Liver (tissue), 3 donors: ENCODE measurements at regions not wholly inside any gene's neighbourhood (a gene's known extent, or its start where the extent isn't known, plus 50 kb on each side); places are given as distances from the start of the nearest gene placed in this dataset.

Source experiments
- CTCF ChIP-seq: fragments of 150-350 bp; IDR thresholded peaks from 2 replicates; pipeline ENCODE4 v1.5.1; 2017; ENCODE audit warnings: improper control_type of control experiment, low read depth, low read length; ENCODE audit not compliant: missing input control
- NR2F2 ChIP-seq: IDR thresholded peaks from 2 replicates; pipeline ENCODE4 v1.6.1; 2016; ENCODE audit warnings: antibody characterized with exemption
- RAD21 ChIP-seq, 2 donors: IDR thresholded peaks; 2 replicates each; pipeline ENCODE4 v1.6.1; 2016; ENCODE audit warnings: antibody characterized with exemption in 2 of 2, mild to moderate bottlenecking in 2 of 2
- SP1 ChIP-seq: IDR thresholded peaks from 2 replicates; pipeline ENCODE4 v1.6.1; 2018; ENCODE audit warnings: antibody characterized with exemption, mild to moderate bottlenecking
- TAF1 ChIP-seq: conservative IDR thresholded peaks from 2 replicates; pipeline ENCODE4 v1.6.1; 2016; ENCODE audit warnings: antibody characterized with exemption, mild to moderate bottlenecking
- YY1 ChIP-seq: IDR thresholded peaks from 2 replicates; pipeline ENCODE4 v1.6.1; 2016; ENCODE audit warnings: antibody characterized with exemption, mild to moderate bottlenecking
- TF ChIP-seq, protein P1 (sequence below): IDR thresholded peaks from 2 replicates; pipeline ENCODE4 v1.6.1; 2016; ENCODE audit warnings: antibody characterized with exemption
- donor health status: healthy.
- donor health status: healthy.

DNA sequence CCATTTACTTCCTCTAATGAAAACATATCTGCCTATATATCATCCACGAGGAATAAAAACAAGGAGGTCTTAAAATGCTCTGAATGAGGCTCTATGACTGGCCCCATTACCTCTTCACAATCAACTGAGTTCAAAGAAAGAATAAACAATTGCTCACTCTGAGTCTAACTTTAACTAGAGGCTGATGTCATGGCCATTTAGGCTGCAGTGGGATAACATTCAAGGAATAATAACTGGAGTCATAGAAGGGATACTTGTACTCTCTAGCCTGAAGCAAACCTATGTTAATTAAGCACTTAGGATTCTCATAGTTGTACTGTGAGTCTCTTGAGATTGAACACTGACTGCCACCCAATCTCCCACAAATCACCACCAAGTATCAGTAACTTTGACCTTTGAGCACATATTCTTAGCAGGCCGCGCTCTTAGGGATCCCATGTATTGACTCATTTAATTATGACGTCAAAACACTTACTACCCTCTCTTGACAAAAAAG, 70.2 kb downstream of the PERP start:
- no peak for TF ChIP-seq CTCF
- TF ChIP-seq RAD21 (IDR thresholded peaks at IDR 0.05) = no peak
- TF ChIP-seq YY1 = no peak
- no peak for TF ChIP-seq SP1
- TF ChIP-seq TAF1 = no peak
- TF ChIP-seq, protein P1, sequence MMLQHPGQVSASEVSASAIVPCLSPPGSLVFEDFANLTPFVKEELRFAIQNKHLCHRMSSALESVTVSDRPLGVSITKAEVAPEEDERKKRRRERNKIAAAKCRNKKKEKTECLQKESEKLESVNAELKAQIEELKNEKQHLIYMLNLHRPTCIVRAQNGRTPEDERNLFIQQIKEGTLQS = no peak
- TF ChIP-seq NR2F2 = no peak
